GM23338 (cell line): ENCODE measurements at regions not wholly inside any gene's neighbourhood (a gene's known extent, or its start where the extent isn't known, plus 50 kb on each side); places are given as distances from the start of the nearest gene placed in this dataset.

Experiments
- ATAC-seq: fragments of 200-7000 bp; cut with Tn5 transposase; 3 replicates; pipeline ENCODE4 v1.9.1; 2020
- DNase-seq: peaks from one replicate; pipeline ENCODE4 v3.0.0-alpha.2; 2015; ENCODE audit warnings: low spot score
- H2AFZ ChIP-seq: fragments of 200-600 bp; sonication (generic); 2 replicates; pipeline ENCODE4 v1.8.0; 2016; ENCODE audit warnings: antibody characterized with exemption, mild to moderate bottlenecking, moderate library complexity
- H3F3A ChIP-seq: fragments of 200-600 bp; sonication (generic); replicated peaks from 2 replicates; pipeline ENCODE4 v1.8.0; 2017; ENCODE audit warnings: antibody characterized with exemption, mixed run types, low read depth
- H3K27ac ChIP-seq: fragments of 200-600 bp; sonication (generic); 2 replicates; pipeline ENCODE4 v1.6.1; 2016; ENCODE audit warnings: low read depth
- H3K27me3 ChIP-seq: fragments of 200-600 bp; sonication (generic); 2 replicates; pipeline ENCODE4 v1.8.0; 2016; ENCODE audit warnings: mild to moderate bottlenecking, mixed run types, moderate library complexity; ENCODE audit not compliant: insufficient read depth
- H3K36me3 ChIP-seq: fragments of 200-600 bp; sonication (generic); 2 replicates; pipeline ENCODE4 v1.8.0; 2016; ENCODE audit warnings: mild to moderate bottlenecking; ENCODE audit not compliant: insufficient read depth
- H3K4me1 ChIP-seq: fragments of 200-600 bp; sonication (generic); 2 replicates; pipeline ENCODE4 v1.8.0; 2016; ENCODE audit warnings: mild to moderate bottlenecking, moderate library complexity; ENCODE audit not compliant: insufficient read depth
- H3K4me2 ChIP-seq: fragments of 200-600 bp; sonication (generic); 2 replicates; pipeline ENCODE4 v1.7.1; 2017; ENCODE audit warnings: mixed run types
- H3K4me3 ChIP-seq: fragments of 200-600 bp; sonication (generic); 2 replicates; pipeline ENCODE4 v1.6.1; 2016; ENCODE audit warnings: mixed run types
- H3K79me2 ChIP-seq: fragments of 200-600 bp; sonication (generic); replicated peaks from 2 replicates; pipeline ENCODE4 v1.8.0; 2017; ENCODE audit warnings: mild to moderate bottlenecking; ENCODE audit not compliant: insufficient read depth
- H3K9me2 ChIP-seq: fragments of 200-600 bp; sonication (generic); 2 replicates; pipeline ENCODE4 v1.8.0; 2017; ENCODE audit not compliant: insufficient read depth
- H4K20me1 ChIP-seq: fragments of 200-600 bp; sonication (generic); replicated peaks from 2 replicates; pipeline ENCODE4 v1.8.0; 2017; ENCODE audit warnings: mild to moderate bottlenecking; ENCODE audit not compliant: insufficient read depth
- H3K27ac Mint-ChIP-seq: 2 replicates; pipeline ENCODE4 v1.8.0; 2020; ENCODE audit warnings: inconsistent platforms, mild to moderate bottlenecking, moderate library complexity, mixed read lengths
- H3K27me3 Mint-ChIP-seq: 3 replicates; pipeline ENCODE4 v1.8.0; 2022; ENCODE audit warnings: low read depth, mild to moderate bottlenecking, moderate library complexity, mixed read lengths, inconsistent platforms; ENCODE audit not compliant: insufficient read depth, poor library complexity
- H3K36me3 Mint-ChIP-seq: 3 replicates; pipeline ENCODE4 v1.8.0; 2021; ENCODE audit warnings: low read depth, mild to moderate bottlenecking, inconsistent platforms, moderate library complexity, mixed read lengths
- H3K4me1 Mint-ChIP-seq: 3 replicates; pipeline ENCODE4 v1.8.0; 2020; ENCODE audit warnings: mild to moderate bottlenecking, inconsistent platforms, mixed read lengths
- H3K4me3 Mint-ChIP-seq: 3 replicates; pipeline ENCODE4 v1.8.0; 2021; ENCODE audit warnings: moderate library complexity, mild to moderate bottlenecking, inconsistent platforms, mixed read lengths
- H3K9me3 Mint-ChIP-seq: 3 replicates; pipeline ENCODE4 v1.8.0; 2020; ENCODE audit warnings: moderate library complexity, mild to moderate bottlenecking, inconsistent platforms, mixed read lengths
- CREB1 ChIP-seq: fragments of 250-450 bp; sonication (Bioruptor Pico); IDR thresholded peaks from 2 replicates; pipeline ENCODE4 v1.5.0; 2020; ENCODE audit warnings: low read depth, mild to moderate bottlenecking, moderate library complexity
- CTCF ChIP-seq, 2 experiments: fragments of 200-600 bp in 1 of 2; sonication (generic) in 1 of 2; conservative IDR thresholded peaks; 2 replicates each; pipeline versions ENCODE4 v1.5.1 to v1.6.1; 2016 to 2017; ENCODE audit warnings: antibody characterized with exemption in 2 of 2, low read depth in 2 of 2, mild to moderate bottlenecking in 2 of 2, moderate library complexity in 1 of 2
- ETS1 ChIP-seq: IDR thresholded peaks from 2 replicates; pipeline ENCODE4 v1.6.1; 2016; ENCODE audit warnings: antibody characterized with exemption
- EZH2 ChIP-seq: fragments of 200-600 bp; sonication (generic); IDR thresholded peaks from one replicate; pipeline ENCODE4 v1.8.0; 2017; ENCODE audit warnings: antibody characterized with exemption, mild to moderate bottlenecking, low read depth; ENCODE audit not compliant: unreplicated experiment
- JUNB ChIP-seq: IDR thresholded peaks from one replicate; pipeline ENCODE4 v1.6.1; 2016; ENCODE audit warnings: antibody characterized with exemption; ENCODE audit not compliant: unreplicated experiment
- NANOG ChIP-seq: IDR thresholded peaks from 2 replicates; pipeline ENCODE4 v1.6.1; 2016; ENCODE audit warnings: antibody characterized with exemption, borderline replicate concordance
- REST ChIP-seq: IDR thresholded peaks from one replicate; pipeline ENCODE4 v1.6.1; 2018; ENCODE audit warnings: antibody characterized with exemption; ENCODE audit not compliant: unreplicated experiment
- STAT1 ChIP-seq: IDR thresholded peaks from one replicate; pipeline ENCODE4 v1.6.1; 2016; ENCODE audit warnings: antibody characterized with exemption; ENCODE audit not compliant: unreplicated experiment
- ZNF114 ChIP-seq: fragments of 250-450 bp; sonication (Bioruptor Pico); IDR thresholded peaks from 2 replicates; pipeline ENCODE4 v1.5.0; 2020; ENCODE audit warnings: mild to moderate bottlenecking, moderate library complexity
- ZNF331 ChIP-seq: fragments of 250-450 bp; sonication (Bioruptor Pico); IDR thresholded peaks from 2 replicates; pipeline ENCODE4 v1.5.0; 2020; ENCODE audit warnings: low read depth, mild to moderate bottlenecking, moderate library complexity

- no peak for TF ChIP-seq REST
- no peak for TF ChIP-seq ZNF114 (CRISPR knock-in tag)
- TF ChIP-seq STAT1, result no peak
- no peak for TF ChIP-seq NANOG
- TF ChIP-seq CREB1, result no peak
- no peak for TF ChIP-seq JUNB
Measured at GRCh38 chr1:4120557-4121292, 220.7 kb upstream of the C1orf174 start (continued).

GRCh38 chr1:4121293-4121684 is 221.2 kb upstream of the C1orf174 start:
- no peaks in the 10 kb centered on the region for H3K79me2 ChIP-seq
- no peak overlapping the region for H3K27ac Mint-ChIP-seq
- peaks cover 18% of the 10 kb centered on the region; the same call in 2 of the 3 replicates for H3K36me3 Mint-ChIP-seq
- no peak overlapping the region for H3K4me3 Mint-ChIP-seq
- ATAC-seq (no peak), DNase-seq (no peak)
- H2AFZ ChIP-seq, result no peak overlapping the region
- no peaks in the 10 kb centered on the region for H3K4me1 ChIP-seq
- no peaks in the 10 kb centered on the region; the same call in 1 of the 2 replicates for H3K36me3 ChIP-seq
- peaks cover 92% of the 10 kb centered on the region for H3K9me3 Mint-ChIP-seq
- H3K27me3 Mint-ChIP-seq, result peaks cover 5% of the 10 kb centered on the region
- no peaks in the 10 kb centered on the region for H3F3A ChIP-seq
- no peaks in the 10 kb centered on the region for H3K27me3 ChIP-seq
- H3K27ac ChIP-seq, result no peak overlapping the region
- H4K20me1 ChIP-seq, result no peaks in the 10 kb centered on the region
- H3K4me2 ChIP-seq, result no peak overlapping the region
- H3K4me1 Mint-ChIP-seq, result 0 out of 3 replicates have a peak, but pooled peaks cover 3% of the 10 kb centered on the region
- H3K9me2 ChIP-seq, result no peaks in the 10 kb centered on the region
- H3K4me3 ChIP-seq, result no peak overlapping the region
- TF ChIP-seq REST (no peak), STAT1 (no peak), CTCF (conservative IDR thresholded peaks at IDR 0.05; ENCODE audit: low read depth in 2 of 2) (no peak), EZH2 (no peak), ETS1 (no peak), NANOG (no peak), ZNF114 (CRISPR knock-in tag) (no peak), CREB1 (no peak), ZNF331 (CRISPR knock-in tag) (no peak), JUNB (no peak)
